Endothelial cell of umbilical vein (primary cell): ENCODE measurements at regions not wholly inside any gene's neighbourhood (a gene's known extent, or its start where the extent isn't known, plus 50 kb on each side); places are given as distances from the start of the nearest gene placed in this dataset.
"Not testable (repeated sequence)": the region's sequence is repeated elsewhere in the genome, so short reads cannot be mapped to it uniquely, and the experiment has no call there.

Experiments
- BruUV-seq: library from RNA; stranded (reverse); fragments of 400-500 nt; replicated peaks from 2 replicates; lab custom pipeline; 2021; lab: Mats Ljungman, UMichigan
- CTCF ChIA-PET: fragments of 300-600, 350-600 bp; sonication (Branson Sonifier 250); formaldehyde crosslinking; loops from one replicate; lab custom pipeline; 2021; ENCODE audit warnings: antibody characterized with exemption, inconsistent platforms; lab: Charles Lee
- POLR2A ChIA-PET: fragments of 300-600, 350-600 bp; sonication (Branson Sonifier 250); formaldehyde crosslinking; loops from one replicate; lab custom pipeline; 2021; ENCODE audit warnings: antibody characterized with exemption, inconsistent platforms; lab: Charles Lee
- DNase-seq: peaks from one replicate; pipeline ENCODE4 v3.0.0-alpha.2; 2011; ENCODE audit warnings: low read depth, low spot score
- FAIRE-seq: peaks from 2 replicates; lab custom pipeline; 2011; peaks lifted over from hg19 to GRCh38; lab: Jason Lieb, UNC
- H2AFZ ChIP-seq: 2 replicates; pipeline ENCODE4 v1.6.0; 2012; ENCODE audit warnings: low read depth, low read length, control low read depth, inconsistent platforms
- H3K27ac ChIP-seq: 2 replicates; pipeline ENCODE4 v1.5.1; 2011; ENCODE audit warnings: low read depth, mild to moderate bottlenecking, control low read depth, low read length, moderate library complexity; ENCODE audit not compliant: insufficient read depth
- H3K27me3 ChIP-seq, 2 experiments: 2 replicates each; pipeline versions ENCODE4 v1.6.0 to v1.6.1; 2011; ENCODE audit warnings: low read length in 2 of 2, mixed read lengths in 1 of 2; ENCODE audit not compliant: control insufficient read depth in 2 of 2, insufficient read depth in 2 of 2
- H3K36me3 ChIP-seq, 2 experiments: 2 replicates in 1 of 2; 3 replicates in 1 of 2; pipeline ENCODE4 v1.5.1; 2011; ENCODE audit warnings: low read length in 2 of 2, mild to moderate bottlenecking in 1 of 2, moderate library complexity in 1 of 2; ENCODE audit not compliant: control insufficient read depth in 2 of 2, insufficient read depth in 2 of 2; ENCODE audit errors: extremely low read depth in 1 of 2
- H3K4me1 ChIP-seq: 3 replicates; pipeline ENCODE4 v1.5.1; 2011; ENCODE audit warnings: mild to moderate bottlenecking, low read length; ENCODE audit not compliant: control insufficient read depth, insufficient read depth; ENCODE audit errors: extremely low read depth
- H3K4me2 ChIP-seq: 2 replicates; pipeline ENCODE4 v1.6.1; 2011; ENCODE audit warnings: low read length, control low read depth, mixed read lengths; ENCODE audit not compliant: insufficient read depth
- H3K4me3 ChIP-seq, 3 experiments: fragments of 200-600 bp in 1 of 3; sonication (generic), shearing (Covaris generic) in 1 of 3; replicated peaks in 1 of 3; 2 replicates each; pipeline ENCODE4 v1.5.1; 2011 to 2016; ENCODE audit warnings: control low read depth in 3 of 3, low read length in 3 of 3, mild to moderate bottlenecking in 2 of 3, inconsistent platforms in 1 of 3, low read depth in 1 of 3, moderate library complexity in 1 of 3; ENCODE audit not compliant: insufficient read depth in 1 of 3
- H3K79me2 ChIP-seq: 2 replicates; pipeline ENCODE4 v1.6.0; 2012; ENCODE audit warnings: low read length, inconsistent platforms; ENCODE audit not compliant: control insufficient read depth, insufficient read depth
- H3K9ac ChIP-seq: replicated peaks from 2 replicates; pipeline ENCODE3; 2011; ENCODE audit warnings: low read length, control low read depth; ENCODE audit not compliant: insufficient read depth; ENCODE audit errors: extremely low read depth
- H3K9me1 ChIP-seq: replicated peaks from 3 replicates; pipeline ENCODE4 v1.6.0; 2011; ENCODE audit warnings: mild to moderate bottlenecking, low read length; ENCODE audit not compliant: control insufficient read depth, insufficient read depth; ENCODE audit errors: extremely low read depth
- H3K9me3 ChIP-seq: replicated peaks from 2 replicates; pipeline ENCODE4 v1.5.1; 2012; ENCODE audit warnings: low read length, inconsistent platforms; ENCODE audit not compliant: control insufficient read depth, insufficient read depth
- H4K20me1 ChIP-seq: replicated peaks from 2 replicates; pipeline ENCODE3; 2011; ENCODE audit warnings: mild to moderate bottlenecking, low read length; ENCODE audit not compliant: control insufficient read depth, insufficient read depth; ENCODE audit errors: extremely low read depth
- EZH2 ChIP-seq: IDR thresholded peaks from 2 replicates; pipeline ENCODE4 v1.6.1; 2012; ENCODE audit warnings: borderline replicate concordance, low read depth, mild to moderate bottlenecking, moderate library complexity, low read length, inconsistent platforms; ENCODE audit not compliant: severe bottlenecking
- FOS ChIP-seq: IDR thresholded peaks from 2 replicates; pipeline ENCODE4 v1.6.1; 2011; ENCODE audit warnings: mild to moderate bottlenecking, low read length, moderate library complexity, borderline replicate concordance; ENCODE audit not compliant: insufficient read depth
- GATA2 ChIP-seq: IDR thresholded peaks from 2 replicates; pipeline ENCODE4 v1.7.0; 2011; ENCODE audit warnings: low read depth, mild to moderate bottlenecking, moderate library complexity, mixed read lengths, low read length; ENCODE audit not compliant: insufficient read length, insufficient read depth
- JUN ChIP-seq: IDR thresholded peaks from 2 replicates; pipeline ENCODE4 v1.6.1; 2011; ENCODE audit warnings: borderline replicate concordance, low read depth; ENCODE audit not compliant: insufficient read length, insufficient read depth
- MYC ChIP-seq: IDR thresholded peaks from one replicate; pipeline ENCODE4 v1.6.1; 2011; ENCODE audit warnings: mild to moderate bottlenecking, low read depth, low read length
- POLR2A ChIP-seq: IDR thresholded peaks from 2 replicates; pipeline ENCODE4 v1.6.1; 2012; ENCODE audit warnings: low read depth, mild to moderate bottlenecking, control low read depth, low read length
- POLR2AphosphoS5 ChIP-seq: IDR thresholded peaks from 2 replicates; pipeline ENCODE4 v1.6.1; 2012; ENCODE audit warnings: low read depth, mild to moderate bottlenecking, control low read depth, low read length, moderate library complexity; ENCODE audit not compliant: insufficient read depth
- dilution Hi-C: fragments of 300-500 bp; cut with MboI; formaldehyde crosslinking; loops from one replicate; pipeline ENCODE4 v1.15.0; 2019; ENCODE audit warnings: low sequenced_read_pairs; ENCODE audit not compliant: extremely low pct_ligation_motif_present
- intact Hi-C: fragments of 100-400 bp; cut with micrococcal nuclease; formaldehyde crosslinking; loops from one replicate; pipeline ENCODE4 v1.10.0; 2022
- TF ChIP-seq, protein P1 (sequence below), 2 donors: IDR thresholded peaks; 1 replicate in 1 of 2; 2 replicates in 1 of 2; pipeline ENCODE4 v1.5.1; 2011; ENCODE audit warnings: low read length in 2 of 2, mild to moderate bottlenecking in 2 of 2, moderate library complexity in 2 of 2, control low read depth in 1 of 2, inconsistent platforms in 1 of 2, low read depth in 1 of 2; ENCODE audit not compliant: insufficient read depth in 1 of 2; ENCODE audit errors: extremely low read depth in 1 of 2
- TF ChIP-seq, protein P2 (sequence below): IDR thresholded peaks from 2 replicates; pipeline ENCODE4 v1.6.1; 2011; ENCODE audit not compliant: insufficient read depth, insufficient read length

DNA sequence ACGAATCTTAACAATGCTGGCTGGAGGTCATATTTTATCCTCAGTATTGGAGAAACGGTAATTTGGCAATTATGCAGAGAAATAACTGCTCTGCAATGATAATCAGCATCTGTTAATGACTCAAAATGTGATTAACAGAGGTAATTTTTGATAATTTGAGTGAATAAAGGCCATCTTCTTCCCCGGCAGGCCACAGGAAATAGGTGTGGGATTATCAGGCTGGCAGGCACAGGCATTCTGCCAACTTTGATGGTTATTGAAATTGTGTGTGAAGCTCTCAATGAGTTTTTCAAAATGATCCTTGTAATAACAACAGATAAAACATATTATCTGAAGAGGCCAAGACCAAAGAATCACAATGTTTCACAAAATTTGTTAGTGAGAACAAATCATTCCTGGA is 309.0 kb downstream of the PTGER3 start:
- intact Hi-C loops (no loop called here), dilution Hi-C loops (no loop called here)
- Histone ChIP-seq H3K9me1 (no peaks in the 10 kb centered on the region), H3K27ac (no peak overlapping the region), H3K27me3 (no peaks in the 10 kb centered on the region), H3K9ac (no peak overlapping the region), H2AFZ (no peak overlapping the region), H3K9me3 (no peaks in the 10 kb centered on the region), H4K20me1 (no peaks in the 10 kb centered on the region), H3K4me3 (no peak overlapping the region), H3K4me2 (no peak overlapping the region), H3K79me2 (no peaks in the 10 kb centered on the region), H3K4me1 (no peaks in the 10 kb centered on the region), H3K36me3 (no peaks in the 10 kb centered on the region)
- POLR2A ChIA-PET, result no interaction called here
- TF ChIP-seq JUN, result no peak
- FAIRE-seq (no peak), DNase-seq (no peak)
- BruUV-seq, result no TSS peak
- CTCF ChIA-PET, result no interaction called here

DNA sequence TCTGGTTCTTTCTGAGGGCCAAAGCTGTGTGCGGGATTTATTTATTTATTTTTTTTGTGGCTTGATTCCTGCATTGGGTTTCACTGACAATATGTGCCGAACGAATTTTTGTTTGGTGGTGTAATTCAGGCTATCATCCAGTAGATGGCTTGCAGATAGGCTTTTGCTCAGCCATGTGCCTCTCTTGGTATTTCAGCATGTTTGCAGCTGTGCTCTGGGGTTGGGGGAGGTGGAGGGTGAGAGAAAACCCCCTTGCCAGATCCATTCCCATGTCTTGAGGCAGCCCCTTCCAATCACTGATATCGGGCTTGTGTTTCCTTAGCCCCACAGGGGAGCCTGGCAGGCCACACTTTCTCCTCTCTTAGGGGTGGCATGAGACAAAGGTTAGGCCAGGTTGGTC is 302.4 kb downstream of the PTGER3 start:
- dilution Hi-C loops, result no loop called here
- H3K36me3 ChIP-seq, result no peaks in the 10 kb centered on the region
- no peak overlapping the region for H2AFZ ChIP-seq
- no TSS peak for BruUV-seq
- ChIA-PET POLR2A (no interaction called here), CTCF (no interaction called here)
- no peaks in the 10 kb centered on the region for H4K20me1 ChIP-seq
- no peaks in the 10 kb centered on the region for H3K9me1 ChIP-seq
- H3K4me1 ChIP-seq, result no peaks in the 10 kb centered on the region
- no peak overlapping the region for H3K27ac ChIP-seq
- H3K9me3 ChIP-seq, result no peaks in the 10 kb centered on the region
- DNase-seq, result no peak
- H3K9ac ChIP-seq, result no peak overlapping the region
- no peak overlapping the region for H3K4me2 ChIP-seq
- H3K79me2 ChIP-seq, result no peaks in the 10 kb centered on the region
- no peaks in the 10 kb centered on the region for H3K27me3 ChIP-seq
- TF ChIP-seq FOS (no peak), GATA2 (no peak), POLR2AphosphoS5 (no peak), POLR2A (no peak), JUN (no peak), EZH2 (no peak), MYC (no peak)
- TF ChIP-seq, protein P1, sequence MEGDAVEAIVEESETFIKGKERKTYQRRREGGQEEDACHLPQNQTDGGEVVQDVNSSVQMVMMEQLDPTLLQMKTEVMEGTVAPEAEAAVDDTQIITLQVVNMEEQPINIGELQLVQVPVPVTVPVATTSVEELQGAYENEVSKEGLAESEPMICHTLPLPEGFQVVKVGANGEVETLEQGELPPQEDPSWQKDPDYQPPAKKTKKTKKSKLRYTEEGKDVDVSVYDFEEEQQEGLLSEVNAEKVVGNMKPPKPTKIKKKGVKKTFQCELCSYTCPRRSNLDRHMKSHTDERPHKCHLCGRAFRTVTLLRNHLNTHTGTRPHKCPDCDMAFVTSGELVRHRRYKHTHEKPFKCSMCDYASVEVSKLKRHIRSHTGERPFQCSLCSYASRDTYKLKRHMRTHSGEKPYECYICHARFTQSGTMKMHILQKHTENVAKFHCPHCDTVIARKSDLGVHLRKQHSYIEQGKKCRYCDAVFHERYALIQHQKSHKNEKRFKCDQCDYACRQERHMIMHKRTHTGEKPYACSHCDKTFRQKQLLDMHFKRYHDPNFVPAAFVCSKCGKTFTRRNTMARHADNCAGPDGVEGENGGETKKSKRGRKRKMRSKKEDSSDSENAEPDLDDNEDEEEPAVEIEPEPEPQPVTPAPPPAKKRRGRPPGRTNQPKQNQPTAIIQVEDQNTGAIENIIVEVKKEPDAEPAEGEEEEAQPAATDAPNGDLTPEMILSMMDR (IDR thresholded peaks at IDR 0.05; ENCODE audit: extremely low read depth in 1 of 2, insufficient read depth in 1 of 2, low read depth in 1 of 2, low read length in 2 of 2), result no peak
- TF ChIP-seq, protein P2, sequence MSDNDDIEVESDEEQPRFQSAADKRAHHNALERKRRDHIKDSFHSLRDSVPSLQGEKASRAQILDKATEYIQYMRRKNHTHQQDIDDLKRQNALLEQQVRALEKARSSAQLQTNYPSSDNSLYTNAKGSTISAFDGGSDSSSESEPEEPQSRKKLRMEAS, result no peak
- no peak for FAIRE-seq
- intact Hi-C loops, result no loop called here
- H3K4me3 ChIP-seq, result no peak overlapping the region

DNA sequence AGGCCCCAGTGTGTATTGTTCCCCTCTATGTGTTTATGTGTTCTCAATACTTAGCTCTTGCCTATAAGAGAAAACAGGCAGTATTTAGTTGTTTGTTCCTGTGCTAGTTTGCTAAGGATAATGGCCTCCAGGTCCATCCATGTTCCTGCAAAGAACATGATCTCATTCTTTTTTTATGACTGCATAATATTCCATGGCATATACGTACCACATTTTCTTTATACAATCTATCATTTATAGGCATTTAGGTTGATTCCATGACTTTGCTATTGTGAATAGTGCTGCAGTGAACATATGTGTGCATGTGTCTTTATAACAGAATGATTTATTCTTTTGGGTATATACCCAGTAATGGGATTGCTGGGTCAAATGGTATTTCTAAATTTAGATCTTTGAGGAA is 301.6 kb downstream of the PTGER3 start:
- H3K9ac ChIP-seq, POLR2A ChIA-PET, H3K9me3 ChIP-seq, H3K27ac ChIP-seq, H2AFZ ChIP-seq, H3K9me1 ChIP-seq, H3K79me2 ChIP-seq, BruUV-seq, H3K4me2 ChIP-seq, H4K20me1 ChIP-seq, FAIRE-seq, intact Hi-C loops, H3K27me3 ChIP-seq, DNase-seq, H3K4me3 ChIP-seq, dilution Hi-C loops, H3K36me3 ChIP-seq, H3K4me1 ChIP-seq, CTCF ChIA-PET: not testable (repeated sequence)
